Neural progenitor cell (in vitro differentiated cells): ENCODE measurements at regions not wholly inside any gene's neighbourhood (a gene's known extent, or its start where the extent isn't known, plus 50 kb on each side); places are given as distances from the start of the nearest gene placed in this dataset. TPM values are rescaled to one million over a fixed set of nuclear protein-coding genes. Genes with fewer than 3 reads are reported as not detected.

Source experiments
- DNase-seq: peaks from one replicate; pipeline ENCODE4 v3.0.0-alpha.2; 2016; ENCODE audit warnings: low spot score
- H2AFZ ChIP-seq: fragments of 200-600 bp; sonication (generic); replicated peaks from 2 replicates; pipeline ENCODE4 v1.6.1; 2016; ENCODE audit warnings: antibody characterized with exemption
- H3F3A ChIP-seq: fragments of 200-600 bp; sonication (generic); 2 replicates; pipeline ENCODE4 v1.6.1; 2016; ENCODE audit warnings: antibody characterized with exemption, low read depth
- H3K27ac ChIP-seq: fragments of 200-600 bp; sonication (generic); 2 replicates; pipeline ENCODE4 v1.5.1; 2016; ENCODE audit warnings: mild to moderate bottlenecking
- H3K27me3 ChIP-seq: fragments of 200-600 bp; sonication (generic); 2 replicates; pipeline ENCODE4 v1.6.1; 2016; ENCODE audit warnings: mild to moderate bottlenecking, moderate library complexity
- H3K36me3 ChIP-seq: fragments of 200-600 bp; sonication (generic); 2 replicates; pipeline ENCODE4 v1.5.1; 2016
- H3K4me1 ChIP-seq: fragments of 200-600 bp; sonication (generic); 2 replicates; pipeline ENCODE4 v1.6.1; 2016; ENCODE audit warnings: mixed run types
- H3K4me2 ChIP-seq: fragments of 200-600 bp; sonication (generic); 2 replicates; pipeline ENCODE4 v1.6.1; 2016
- H3K4me3 ChIP-seq: fragments of 200-600 bp; sonication (generic); 2 replicates; pipeline ENCODE4 v1.5.1; 2016
- H3K79me2 ChIP-seq: fragments of 200-600 bp; sonication (generic); 2 replicates; pipeline ENCODE4 v1.6.1; 2016; ENCODE audit warnings: low read depth
- H3K9ac ChIP-seq: fragments of 200-600 bp; sonication (generic); 2 replicates; pipeline ENCODE4 v1.6.1; 2016
- H3K9me3 ChIP-seq: fragments of 200-600 bp; sonication (generic); 2 replicates; pipeline ENCODE4 v1.5.1; 2016; ENCODE audit warnings: low read depth
- H4K20me1 ChIP-seq: fragments of 200-600 bp; sonication (generic); 2 replicates; pipeline ENCODE4 v1.6.1; 2016; ENCODE audit warnings: low read depth
- H3K27ac Mint-ChIP-seq: 3 replicates; pipeline ENCODE4 v1.8.0; 2021; ENCODE audit warnings: mixed read lengths
- H3K27me3 Mint-ChIP-seq: 2 replicates; pipeline ENCODE4 v1.8.0; 2022; ENCODE audit warnings: low read depth, mild to moderate bottlenecking, inconsistent platforms, moderate library complexity, mixed read lengths; ENCODE audit not compliant: insufficient read depth
- H3K36me3 Mint-ChIP-seq: 3 replicates; pipeline ENCODE4 v1.8.0; 2021; ENCODE audit warnings: mixed read lengths
- H3K4me1 Mint-ChIP-seq: 3 replicates; pipeline ENCODE4 v1.8.0; 2021; ENCODE audit warnings: mixed read lengths
- H3K4me3 Mint-ChIP-seq: 3 replicates; pipeline ENCODE4 v1.8.0; 2021; ENCODE audit warnings: mild to moderate bottlenecking, moderate library complexity, mixed read lengths
- H3K9me3 Mint-ChIP-seq: 3 replicates; pipeline ENCODE4 v1.8.0; 2020; ENCODE audit warnings: mixed read lengths
- EZH2 ChIP-seq: fragments of 200-600 bp; sonication (generic); IDR thresholded peaks from 2 replicates; pipeline ENCODE4 v1.6.1; 2017; ENCODE audit warnings: antibody characterized with exemption, mild to moderate bottlenecking, moderate library complexity
- EZH2phosphoT487 ChIP-seq: fragments of 200-600 bp; sonication (generic); IDR thresholded peaks from 2 replicates; pipeline ENCODE4 v1.6.1; 2017; ENCODE audit warnings: antibody characterized with exemption
- small RNA-seq: library from RNA; depleted of rRNA; stranded (forward); fragments of <200 nt; gene quantifications from one replicate; pipeline ENCODE3, GENCODE V24; 2015
- TF ChIP-seq, protein P1 (sequence below): fragments of 200-600 bp; sonication (generic); IDR thresholded peaks from 2 replicates; pipeline ENCODE4 v1.5.1; 2017; ENCODE audit warnings: antibody characterized with exemption, mild to moderate bottlenecking

DNA sequence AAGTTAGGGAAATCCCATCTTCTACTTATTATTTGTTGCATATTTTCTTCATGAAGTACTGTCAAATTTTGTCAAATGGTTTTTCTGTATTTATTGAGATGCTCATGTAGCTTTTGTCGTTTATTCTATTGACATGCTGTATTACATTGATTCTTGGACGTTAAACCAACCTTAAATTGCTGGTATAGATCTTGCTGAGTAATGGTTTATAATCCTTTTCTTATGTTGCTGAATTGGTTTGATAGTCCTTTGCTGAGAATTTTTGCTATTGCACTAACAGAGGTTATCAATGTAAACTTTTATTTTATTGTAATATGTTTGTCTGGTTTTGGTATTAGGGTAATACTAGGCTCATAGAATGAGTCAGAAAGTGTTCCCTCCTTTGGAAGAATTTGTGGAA lies 54.3 kb upstream of the COL6A5 start:
- DNase-seq: no peak
- H3K36me3 Mint-ChIP-seq: no peaks in the 10 kb centered on the region
- no peak overlapping the region for H3K27ac Mint-ChIP-seq
- no peaks in the 10 kb centered on the region for H3K4me1 ChIP-seq
- H3K27me3 ChIP-seq: no peaks in the 10 kb centered on the region
- TF ChIP-seq, protein P1, sequence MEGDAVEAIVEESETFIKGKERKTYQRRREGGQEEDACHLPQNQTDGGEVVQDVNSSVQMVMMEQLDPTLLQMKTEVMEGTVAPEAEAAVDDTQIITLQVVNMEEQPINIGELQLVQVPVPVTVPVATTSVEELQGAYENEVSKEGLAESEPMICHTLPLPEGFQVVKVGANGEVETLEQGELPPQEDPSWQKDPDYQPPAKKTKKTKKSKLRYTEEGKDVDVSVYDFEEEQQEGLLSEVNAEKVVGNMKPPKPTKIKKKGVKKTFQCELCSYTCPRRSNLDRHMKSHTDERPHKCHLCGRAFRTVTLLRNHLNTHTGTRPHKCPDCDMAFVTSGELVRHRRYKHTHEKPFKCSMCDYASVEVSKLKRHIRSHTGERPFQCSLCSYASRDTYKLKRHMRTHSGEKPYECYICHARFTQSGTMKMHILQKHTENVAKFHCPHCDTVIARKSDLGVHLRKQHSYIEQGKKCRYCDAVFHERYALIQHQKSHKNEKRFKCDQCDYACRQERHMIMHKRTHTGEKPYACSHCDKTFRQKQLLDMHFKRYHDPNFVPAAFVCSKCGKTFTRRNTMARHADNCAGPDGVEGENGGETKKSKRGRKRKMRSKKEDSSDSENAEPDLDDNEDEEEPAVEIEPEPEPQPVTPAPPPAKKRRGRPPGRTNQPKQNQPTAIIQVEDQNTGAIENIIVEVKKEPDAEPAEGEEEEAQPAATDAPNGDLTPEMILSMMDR: no peak
- no peak overlapping the region for H3K4me3 ChIP-seq
- H3K9me3 Mint-ChIP-seq: peaks cover 3% of the 10 kb centered on the region
- no peaks in the 10 kb centered on the region for H3K9me3 ChIP-seq
- no peaks in the 10 kb centered on the region for H3K79me2 ChIP-seq
- no peaks in the 10 kb centered on the region for H3K36me3 ChIP-seq
- no peaks in the 10 kb centered on the region for H3K27me3 Mint-ChIP-seq
- H4K20me1 ChIP-seq: no peaks in the 10 kb centered on the region
- no peak overlapping the region for H2AFZ ChIP-seq
- H3K4me3 Mint-ChIP-seq: no peak overlapping the region
- no peak overlapping the region for H3K9ac ChIP-seq
- H3K4me2 ChIP-seq: no peak overlapping the region
- H3K27ac ChIP-seq: no peak overlapping the region
- no peaks in the 10 kb centered on the region for H3F3A ChIP-seq
- no peaks in the 10 kb centered on the region for H3K4me1 Mint-ChIP-seq

DNA sequence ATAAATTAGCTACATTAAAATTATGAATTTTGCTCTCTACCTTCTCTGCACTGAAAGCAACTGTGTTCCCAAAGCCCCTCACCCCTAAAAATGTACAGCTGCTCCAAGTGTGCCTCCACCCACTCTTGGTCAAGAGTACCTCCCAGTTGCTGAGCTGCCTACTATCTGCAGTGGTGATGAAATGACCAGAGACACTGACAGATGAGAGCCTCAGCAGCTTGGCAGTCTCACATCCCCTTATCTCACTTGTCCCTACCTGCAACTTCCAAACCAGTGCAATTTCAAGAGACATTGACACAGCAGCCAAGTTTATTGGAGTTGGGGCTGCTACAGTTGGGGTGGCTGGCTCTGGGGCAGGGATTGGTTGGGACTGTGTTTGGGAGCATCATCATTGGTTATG lies 52.2 kb upstream of the COL6A5 start:
- H3K9me3 Mint-ChIP-seq: peaks cover 4% of the 10 kb centered on the region
- DNase-seq: no peak
- no peaks in the 10 kb centered on the region for H3K36me3 Mint-ChIP-seq
- TF ChIP-seq EZH2phosphoT487: no peak
- TF ChIP-seq, protein P1: no peak
- TF ChIP-seq EZH2: no peak
- Histone ChIP-seq H3K27ac (no peak overlapping the region), H3K9me3 (no peaks in the 10 kb centered on the region), H3F3A (no peaks in the 10 kb centered on the region), H3K27me3 (no peaks in the 10 kb centered on the region), H3K79me2 (no peaks in the 10 kb centered on the region), H2AFZ (no peak overlapping the region), H3K36me3 (no peaks in the 10 kb centered on the region), H3K4me3 (no peak overlapping the region), H3K4me2 (no peak overlapping the region), H3K4me1 (no peaks in the 10 kb centered on the region), H3K9ac (no peak overlapping the region), H4K20me1 (no peaks in the 10 kb centered on the region)
- H3K4me3 Mint-ChIP-seq: no peak overlapping the region
- H3K4me1 Mint-ChIP-seq: peaks cover 4% of the 10 kb centered on the region
- H3K27me3 Mint-ChIP-seq: no peaks in the 10 kb centered on the region
- no peak overlapping the region for H3K27ac Mint-ChIP-seq

Small RNA genes in the stretch of these regions (small RNA-seq; reads per million reads assigned to genes)
- not detected for gene ENPP7P3
- not detected for gene SNRPCP8
